ENCODE measurements at regions not wholly inside any gene's neighbourhood (a gene's known extent, or its start where the extent isn't known, plus 50 kb on each side); places are given as distances from the start of the nearest gene placed in this dataset.
"Not testable (repeated sequence)": the region's sequence is repeated elsewhere in the genome, so short reads cannot be mapped to it uniquely, and the experiment has no call there.

GRCh38 chr6:165766026-165766425 lies 103.0 kb upstream of the PDE10A start:
- DNase-seq (no peak), ATAC-seq (ENCODE audit: low FRiP score in 2 of 2) (no peak)
- 65 to 66% methylated on average over 7 of the region's 7 CpGs for WGBS, 2 donors
- peak overlapping the region in 2 of 4 donors; percentile 8 to 59 for H3K27ac ChIP-seq
- no peaks in the 10 kb centered on the region for H3K27me3 ChIP-seq
- H3K36me3 ChIP-seq, result no peaks in the 10 kb centered on the region
- peaks cover 0 to 4% (median 0%) of the 10 kb centered on the region in 4 donors for H3K9me3 ChIP-seq
- peaks cover 18 to 28% (median 20%) of the 10 kb centered on the region in 4 donors for H3K4me1 ChIP-seq
- no peak for TF ChIP-seq EP300 (IDR thresholded peaks at IDR 0.05)
- TF ChIP-seq POLR2A (IDR thresholded peaks at IDR 0.05), result no peak
- TF ChIP-seq POLR2AphosphoS5 (IDR thresholded peaks at IDR 0.05), result no peak
- TF ChIP-seq CTCF (IDR thresholded peaks at IDR 0.05), result no peak
- H3K4me3 ChIP-seq, result no peak overlapping the region

GRCh38 chr6:165765256-165765655 lies 102.2 kb upstream of the PDE10A start:
- not testable (repeated sequence) for H3K36me3 ChIP-seq; ATAC-seq (ENCODE audit: low FRiP score in 2 of 2); H3K4me3 ChIP-seq; H3K27ac ChIP-seq; H3K9me3 ChIP-seq; H3K27me3 ChIP-seq
- DNase-seq, result peak in 1 of 2 donors; percentile 67
- 90 to 97% methylated on average over 2 to 20 of the region's 33 CpGs for WGBS, 2 donors
- H3K4me1 ChIP-seq, result peaks cover 16 to 22% (median 18%) of the 10 kb centered on the region in 4 donors

- Histone ChIP-seq H3K27ac (no peak overlapping the region), H3K4me1 (peaks cover 4 to 11% (median 7%) of the 10 kb centered on the region in 4 donors), H3K27me3 (no peaks in the 10 kb centered on the region), H3K4me3 (no peak overlapping the region), H3K36me3 (no peaks in the 10 kb centered on the region), H3K9me3 (peaks cover 0 to 4% (median 0%) of the 10 kb centered on the region in 4 donors)
- ATAC-seq (ENCODE audit: low FRiP score in 2 of 2) (no peak), DNase-seq (no peak)
- TF ChIP-seq POLR2A (IDR thresholded peaks at IDR 0.05), result no peak
- no peak for TF ChIP-seq EP300 (IDR thresholded peaks at IDR 0.05)
- no peak for TF ChIP-seq CTCF (IDR thresholded peaks at IDR 0.05)
- no peak for TF ChIP-seq POLR2AphosphoS5 (IDR thresholded peaks at IDR 0.05)
- WGBS, 2 donors, result 90 to 93% methylated on average over 6 of the region's 6 CpGs
These were observed 99.8 kb upstream of the PDE10A start for GRCh38 chr6:165762876-165763275.

GRCh38 chr6:165762125-165762524 lies 99.1 kb upstream of the PDE10A start:
- Histone ChIP-seq H3K36me3 (no peaks in the 10 kb centered on the region), H3K9me3 (peaks cover 0 to 4% (median 0%) of the 10 kb centered on the region in 4 donors), H3K27ac (no peak overlapping the region), H3K4me1 (peaks cover 3 to 4% (median 4%) of the 10 kb centered on the region in 4 donors), H3K27me3 (no peaks in the 10 kb centered on the region), H3K4me3 (no peak overlapping the region)
- 79 to 81% methylated on average over 2 of the region's 2 CpGs for WGBS, 2 donors
- TF ChIP-seq POLR2A (IDR thresholded peaks at IDR 0.05) (no peak), CTCF (IDR thresholded peaks at IDR 0.05) (no peak), POLR2AphosphoS5 (IDR thresholded peaks at IDR 0.05) (no peak), EP300 (IDR thresholded peaks at IDR 0.05) (no peak)
- ATAC-seq (ENCODE audit: low FRiP score in 2 of 2), result no peak
- no peak for DNase-seq

- Histone ChIP-seq H3K36me3 (no peaks in the 10 kb centered on the region), H3K9me3 (peaks cover 0 to 4% (median 0%) of the 10 kb centered on the region in 4 donors), H3K27me3 (no peaks in the 10 kb centered on the region), H3K4me3 (no peak overlapping the region), H3K4me1 (peaks cover 0 to 1% (median 0%) of the 10 kb centered on the region in 4 donors), H3K27ac (no peak overlapping the region)
- TF ChIP-seq POLR2A (IDR thresholded peaks at IDR 0.05) (no peak), POLR2AphosphoS5 (IDR thresholded peaks at IDR 0.05) (no peak), CTCF (IDR thresholded peaks at IDR 0.05) (no peak), EP300 (IDR thresholded peaks at IDR 0.05) (no peak)
- DNase-seq (peak in 1 of 2 donors; percentile 37), ATAC-seq (ENCODE audit: low FRiP score in 2 of 2) (no peak)
- 86 to 91% methylated on average over 8 of the region's 8 CpGs for WGBS, 2 donors
These were observed 97.8 kb upstream of the PDE10A start for GRCh38 chr6:165760803-165761185.
